HepG2 (cell line): ENCODE measurements at regions not wholly inside any gene's neighbourhood (a gene's known extent, or its start where the extent isn't known, plus 50 kb on each side); places are given as distances from the start of the nearest gene placed in this dataset.

Experiments used
- ATAC-seq: fragments of 200-7000 bp; cut with Tn5 transposase; 3 replicates; pipeline ENCODE4 v1.9.1; 2020; ENCODE audit warnings: mild to moderate bottlenecking, moderate library complexity
- BruUV-seq: library from RNA; stranded (reverse); fragments of 400-500 nt; replicated peaks from 2 replicates; lab custom pipeline; 2021; lab: Mats Ljungman, UMichigan
- CTCF ChIA-PET: fragments of 300-600 bp; formaldehyde crosslinking; extraction: SDS; loops from one replicate; lab custom pipeline; 2021; ENCODE audit warnings: low total read pairs, inconsistent platforms, low intra/inter-chr PET ratio; lab: Yijun Ruan, JAX
- POLR2A ChIA-PET: fragments of 350-600 bp; sonication (Branson Sonifier 250); formaldehyde crosslinking; loops from one replicate; lab custom pipeline; 2020; ENCODE audit warnings: antibody characterized with exemption, inconsistent platforms; lab: Yijun Ruan, JAX
- DNase-seq: peaks from one replicate; pipeline ENCODE4 v3.0.0-alpha.2; 2015; ENCODE audit warnings: low spot score
- FAIRE-seq: peaks from 3 replicates; lab custom pipeline; 2011; peaks lifted over from hg19 to GRCh38; lab: Jason Lieb, UNC
- H2AFZ ChIP-seq: one replicate; pipeline ENCODE4 v1.6.1; 2011; ENCODE audit warnings: low read length, inconsistent platforms
- H3K27ac ChIP-seq: fragments of 300-600 bp; 3 replicates; pipeline ENCODE4 v1.8.0; 2011; ENCODE audit warnings: mixed run types, mild to moderate bottlenecking, mixed read lengths, low read length, inconsistent platforms; ENCODE audit not compliant: insufficient read depth; ENCODE audit errors: extremely low read length
- H3K27me3 ChIP-seq, 2 experiments: fragments of 200-600 bp in 1 of 2; 2 replicates in 1 of 2; 3 replicates in 1 of 2; pipeline versions ENCODE4 v1.6.0 to v1.8.0; 2011; ENCODE audit warnings: low read length in 2 of 2, mild to moderate bottlenecking in 2 of 2, moderate library complexity in 2 of 2, inconsistent platforms in 1 of 2; ENCODE audit not compliant: insufficient read depth in 2 of 2, control insufficient read depth in 1 of 2
- H3K36me3 ChIP-seq, 2 experiments: fragments of 200-600 bp in 1 of 2; replicated peaks in 1 of 2; 2 replicates in 1 of 2; 3 replicates in 1 of 2; pipeline versions ENCODE4 v1.5.1 to v1.8.0; 2011; ENCODE audit warnings: low read length in 2 of 2, inconsistent platforms in 1 of 2; ENCODE audit not compliant: insufficient read depth in 2 of 2, control insufficient read depth in 1 of 2
- H3K4me1 ChIP-seq: 2 replicates; pipeline ENCODE4 v1.5.1; 2012; ENCODE audit warnings: low read length, inconsistent platforms; ENCODE audit not compliant: insufficient read depth
- H3K4me2 ChIP-seq: 2 replicates; pipeline ENCODE4 v1.6.0; 2011; ENCODE audit warnings: low read depth, low read length, inconsistent platforms
- H3K4me3 ChIP-seq, 3 experiments: fragments of 200-600 bp in 1 of 3; sonication (generic), shearing (Covaris generic) in 1 of 3; replicated peaks in 1 of 3; 2 replicates each; pipeline ENCODE4 v1.5.1; 2011 to 2016; ENCODE audit warnings: low read length in 3 of 3, inconsistent platforms in 2 of 3, low read depth in 2 of 3, mild to moderate bottlenecking in 2 of 3, control low read depth in 1 of 3, mixed read lengths in 1 of 3; ENCODE audit not compliant: insufficient read depth in 1 of 3
- H3K79me2 ChIP-seq: one replicate; pipeline ENCODE4 v1.6.1; 2011; ENCODE audit warnings: low read length, inconsistent platforms; ENCODE audit not compliant: insufficient read depth
- H3K9ac ChIP-seq: 2 replicates; pipeline ENCODE4 v1.6.0; 2011; ENCODE audit warnings: mild to moderate bottlenecking, low read depth, low read length, inconsistent platforms; ENCODE audit not compliant: insufficient read depth
- H3K9me3 ChIP-seq: 2 replicates; pipeline ENCODE4 v1.5.1; 2012; ENCODE audit warnings: mild to moderate bottlenecking, low read length
- H4K20me1 ChIP-seq: 2 replicates; pipeline ENCODE4 v1.6.0; 2011; ENCODE audit warnings: inconsistent platforms, mild to moderate bottlenecking, low read length, moderate library complexity; ENCODE audit not compliant: insufficient read depth
- BCL6 ChIP-seq: IDR thresholded peaks from 2 replicates; pipeline ENCODE4 v1.6.1; 2016; ENCODE audit warnings: missing genetic modification reagents, missing compliant biosample characterization
- DNMT3B ChIP-seq: conservative IDR thresholded peaks from 2 replicates; pipeline ENCODE4 v1.6.1; 2016; ENCODE audit warnings: missing biosample characterization, control low read depth
- HOXA9 ChIP-seq: sonication (generic); formaldehyde crosslinking; IDR thresholded peaks from 2 replicates; pipeline ENCODE4 v1.8.1; 2022; ENCODE audit warnings: missing genetic modification reagents, mild to moderate bottlenecking, moderate library complexity, borderline replicate concordance
- JUN ChIP-seq: sonication (generic); formaldehyde crosslinking; IDR thresholded peaks from 2 replicates; pipeline ENCODE4 v1.4.0; 2020; ENCODE audit warnings: mild to moderate bottlenecking, missing genetic modification reagents
- MAFF ChIP-seq: IDR thresholded peaks from 2 replicates; pipeline ENCODE4 v1.6.1; 2011; ENCODE audit warnings: low read depth, low read length, improper control_type of control experiment
- MAFK ChIP-seq, 2 experiments: IDR thresholded peaks in 1 of 2; conservative IDR thresholded peaks in 1 of 2; 2 replicates each; pipeline ENCODE4 v1.6.1; 2011; ENCODE audit warnings: improper control_type of control experiment in 2 of 2, low read length in 2 of 2
- MATR3 ChIP-seq: sonication (generic); formaldehyde crosslinking; IDR thresholded peaks from 2 replicates; pipeline ENCODE4 v1.4.0; 2020; ENCODE audit warnings: missing genetic modification reagents
- MYNN ChIP-seq: sonication (generic); formaldehyde crosslinking; IDR thresholded peaks from 2 replicates; pipeline ENCODE4 v1.4.0; 2020; ENCODE audit warnings: mild to moderate bottlenecking, low read depth, missing genetic modification reagents
- RFX3 ChIP-seq: IDR thresholded peaks from 2 replicates; pipeline ENCODE4 v1.6.1; 2016; ENCODE audit warnings: missing biosample characterization, missing genetic modification reagents
- ZBTB34 ChIP-seq: sonication (generic); formaldehyde crosslinking; IDR thresholded peaks from 2 replicates; pipeline ENCODE4 v1.8.0; 2022; ENCODE audit warnings: mild to moderate bottlenecking, missing genetic modification reagents
- ZBTB38 ChIP-seq: sonication (generic); formaldehyde crosslinking; IDR thresholded peaks from 2 replicates; pipeline ENCODE4 v1.5.1; 2020; ENCODE audit warnings: mild to moderate bottlenecking, missing genetic modification reagents
- ZEB1 ChIP-seq: IDR thresholded peaks from 2 replicates; pipeline ENCODE4 v1.6.1; 2012; ENCODE audit warnings: mild to moderate bottlenecking, low read depth, inconsistent platforms; ENCODE audit not compliant: insufficient replicate concordance
- ZFP37 ChIP-seq: sonication (generic); formaldehyde crosslinking; IDR thresholded peaks from 2 replicates; pipeline ENCODE4 v1.4.0; 2020; ENCODE audit warnings: missing genetic modification reagents, borderline replicate concordance
- ZMYM2 ChIP-seq: sonication (generic); formaldehyde crosslinking; IDR thresholded peaks from 2 replicates; pipeline ENCODE4 v1.8.0; 2022; ENCODE audit warnings: mild to moderate bottlenecking, missing genetic modification reagents
- ZMYM4 ChIP-seq: sonication (generic); formaldehyde crosslinking; IDR thresholded peaks from 2 replicates; pipeline ENCODE4 v1.8.1; 2023; ENCODE audit warnings: mild to moderate bottlenecking, missing genetic modification reagents
- ZNF563 ChIP-seq: sonication (generic); formaldehyde crosslinking; IDR thresholded peaks from 2 replicates; pipeline ENCODE4 v1.8.0; 2022; ENCODE audit warnings: mild to moderate bottlenecking, moderate library complexity, missing genetic modification reagents
- ZNF839 ChIP-seq: sonication (generic); formaldehyde crosslinking; IDR thresholded peaks from 2 replicates; pipeline ENCODE4 v1.4.0; 2020; ENCODE audit warnings: missing genetic modification reagents, mild to moderate bottlenecking, borderline replicate concordance
- ZNF883 ChIP-seq: sonication (generic); formaldehyde crosslinking; IDR thresholded peaks from 2 replicates; pipeline ENCODE4 v1.5.1; 2020; ENCODE audit warnings: mild to moderate bottlenecking, missing genetic modification reagents; ENCODE audit errors: not compliant biosample characterization
- WGBS: methylation state at CpG from one replicate; pipeline ENCODE4 v1.1.6; 2017; ENCODE audit warnings: low lambda C conversion rate; 5-methylcytosine and 5-hydroxymethylcytosine counted together
- in situ Hi-C: cut with HindIII; loops from 2 replicates; pipeline ENCODE4 v1.10.0; 2017; ENCODE audit warnings: low pct_unique_long_range_greater_than_20kb; ENCODE audit not compliant: extremely low pct_ligation_motif_present
- intact Hi-C: fragments of 100-400 bp; cut with micrococcal nuclease; formaldehyde crosslinking; loops from one replicate; pipeline ENCODE4 v1.10.0; 2022; ENCODE audit not compliant: unreplicated experiment

GRCh38 chr10:9010931-9011670 lies 956.6 kb downstream of the GATA3 start (continued):
- no peak for TF ChIP-seq MAFK (conservative IDR thresholded peaks at IDR 0.05 in 1 of 2, IDR thresholded peaks at IDR 0.05 in 1 of 2; ENCODE audit: low read length in 2 of 2)
- TF ChIP-seq, all 625 proteins: peak for 0

GRCh38 chr10:9012312-9012711 lies 957.8 kb downstream of the GATA3 start:
- in situ Hi-C loops = no loop called here
- FAIRE-seq = no peak
- Histone ChIP-seq H3K4me3 (no peak overlapping the region), H3K9ac (no peak overlapping the region), H3K4me2 (no peak overlapping the region), H4K20me1 (no peaks in the 10 kb centered on the region), H3K79me2 (no peaks in the 10 kb centered on the region), H3K4me1 (no peaks in the 10 kb centered on the region), H3K36me3 (no peaks in the 10 kb centered on the region), H3K27me3 (no peaks in the 10 kb centered on the region; a peak in 1 of 5 replicates), H3K27ac (no peak overlapping the region), H2AFZ (no peak overlapping the region), H3K9me3 (no peaks in the 10 kb centered on the region)
- BruUV-seq = no TSS peak
- intact Hi-C loops = no loop called here
- ChIA-PET POLR2A (no interaction called here), CTCF (no interaction called here)
- 3% methylated on average over 1 of the region's 1 CpG for WGBS
- ATAC-seq = no peak
- TF ChIP-seq MAFF (no peak), ZNF883 (CRISPR knock-in tag) (no peak), ZBTB38 (CRISPR knock-in tag) (no peak), ZMYM4 (CRISPR knock-in tag) (no peak), DNMT3B (CRISPR knock-in tag) (no peak), ZEB1 (no peak), ZBTB34 (CRISPR knock-in tag) (no peak), BCL6 (CRISPR knock-in tag) (no peak), ZFP37 (CRISPR knock-in tag) (no peak), JUN (CRISPR knock-in tag) (no peak), HOXA9 (CRISPR knock-in tag) (no peak), ZMYM2 (CRISPR knock-in tag) (no peak), MATR3 (no peak), RFX3 (no peak), ZNF839 (CRISPR knock-in tag) (no peak), ZNF563 (CRISPR knock-in tag) (no peak), MYNN (CRISPR knock-in tag) (no peak)
- no peak for DNase-seq
